HEK293 (cell line): ENCODE measurements at regions not wholly inside any gene's neighbourhood (a gene's known extent, or its start where the extent isn't known, plus 50 kb on each side); places are given as distances from the start of the nearest gene placed in this dataset.

Experiments used
- CTCF ChIA-PET: fragments of 350-600 bp; formaldehyde crosslinking; extraction: SDS; loops from one replicate; lab custom pipeline; 2021; ENCODE audit warnings: antibody characterized with exemption; lab: Yijun Ruan, JAX
- POLR2A ChIA-PET: fragments of 300-600 bp; formaldehyde crosslinking; extraction: SDS; loops from one replicate; lab custom pipeline; 2020; ENCODE audit warnings: antibody characterized with exemption, inconsistent platforms; lab: Yijun Ruan, JAX
- H3K27ac ChIP-seq: fragments of 200-500 bp; sonication (Bioruptor generic); 2 replicates; pipeline ENCODE4 v1.5.1; 2014; ENCODE audit warnings: low read depth, low read length, control low read depth, inconsistent platforms; ENCODE audit errors: extremely low read depth
- H3K36me3 ChIP-seq, 2 experiments: fragments of 200-500 bp in 1 of 2; sonication (Bioruptor generic) in 1 of 2; 1 replicate in 1 of 2; 2 replicates in 1 of 2; pipeline ENCODE4 v1.5.1; 2014 to 2017; ENCODE audit warnings: inconsistent platforms in 2 of 2, low read length in 2 of 2; ENCODE audit not compliant: control insufficient read depth in 2 of 2, insufficient read depth in 1 of 2
- H3K4me1 ChIP-seq: fragments of 200-500 bp; sonication (Bioruptor generic); 2 replicates; pipeline ENCODE4 v1.5.1; 2014; ENCODE audit warnings: mild to moderate bottlenecking, low read length, inconsistent platforms; ENCODE audit not compliant: control insufficient read depth, insufficient read depth
- H3K4me3 ChIP-seq: 2 replicates; pipeline ENCODE4 v1.5.1; 2011; ENCODE audit warnings: low read depth, mild to moderate bottlenecking, control low read depth, low read length, moderate library complexity
- H3K9me3 ChIP-seq: fragments of 200-500 bp; sonication (Bioruptor generic); 2 replicates; pipeline ENCODE4 v1.5.1; 2014; ENCODE audit warnings: low read depth, low read length, inconsistent platforms; ENCODE audit not compliant: control insufficient read depth, insufficient read depth
- ELK4 ChIP-seq: IDR thresholded peaks from 2 replicates; pipeline ENCODE4 v1.6.1; 2011; ENCODE audit warnings: mild to moderate bottlenecking, low read depth, low read length, borderline replicate concordance
- HIC1 ChIP-seq: fragments of 450-650 bp; formaldehyde crosslinking; IDR thresholded peaks from 2 replicates; pipeline ENCODE4 v1.5.1; 2016; ENCODE audit warnings: missing biosample characterization, missing genetic modification characterization
- KLF1 ChIP-seq: fragments of 450-650 bp; formaldehyde crosslinking; IDR thresholded peaks from 2 replicates; pipeline ENCODE4 v1.5.1; 2016; ENCODE audit warnings: missing biosample characterization, missing genetic modification characterization
- KLF8 ChIP-seq: fragments of 450-650 bp; formaldehyde crosslinking; IDR thresholded peaks from 2 replicates; pipeline ENCODE4 v1.5.1; 2016; ENCODE audit warnings: missing biosample characterization, missing genetic modification characterization
- SP7 ChIP-seq: fragments of 450-650 bp; formaldehyde crosslinking; IDR thresholded peaks from 2 replicates; pipeline ENCODE4 v1.5.1; 2016; ENCODE audit warnings: missing biosample characterization, missing genetic modification characterization
- WT1 ChIP-seq: fragments of 450-650 bp; formaldehyde crosslinking; IDR thresholded peaks from 2 replicates; pipeline ENCODE4 v1.5.1; 2016; ENCODE audit warnings: missing biosample characterization, missing genetic modification characterization
- YY1 ChIP-seq: fragments of 450-650 bp; formaldehyde crosslinking; IDR thresholded peaks from 2 replicates; pipeline ENCODE4 v1.5.1; 2018; ENCODE audit warnings: missing biosample characterization, missing genetic modification characterization
- ZBTB17 ChIP-seq: fragments of 450-650 bp; formaldehyde crosslinking; IDR thresholded peaks from 2 replicates; pipeline ENCODE4 v1.5.1; 2016; ENCODE audit warnings: missing biosample characterization, missing genetic modification characterization
- ZNF138 ChIP-seq: fragments of 450-650 bp; formaldehyde crosslinking; IDR thresholded peaks from 2 replicates; pipeline ENCODE4 v1.5.1; 2016; ENCODE audit warnings: missing biosample characterization, missing genetic modification characterization, borderline replicate concordance
- ZNF211 ChIP-seq: fragments of 450-650 bp; formaldehyde crosslinking; IDR thresholded peaks from 2 replicates; pipeline ENCODE4 v1.5.1; 2016; ENCODE audit warnings: low read depth, missing biosample characterization, missing genetic modification characterization
- ZNF23 ChIP-seq: fragments of 450-650 bp; formaldehyde crosslinking; IDR thresholded peaks from 2 replicates; pipeline ENCODE4 v1.5.1; 2016; ENCODE audit warnings: missing biosample characterization, missing genetic modification characterization, borderline replicate concordance
- ZNF302 ChIP-seq: fragments of 450-650 bp; formaldehyde crosslinking; IDR thresholded peaks from 2 replicates; pipeline ENCODE4 v1.5.1; 2016; ENCODE audit warnings: missing biosample characterization, missing genetic modification characterization, low read depth
- ZNF394 ChIP-seq: fragments of 450-650 bp; formaldehyde crosslinking; IDR thresholded peaks from 2 replicates; pipeline ENCODE4 v1.5.1; 2016; ENCODE audit warnings: missing biosample characterization, missing genetic modification characterization, mild to moderate bottlenecking, moderate library complexity, borderline replicate concordance
- ZNF416 ChIP-seq: fragments of 450-650 bp; formaldehyde crosslinking; IDR thresholded peaks from 2 replicates; pipeline ENCODE4 v1.5.1; 2016; ENCODE audit warnings: missing biosample characterization, missing genetic modification characterization
- ZNF488 ChIP-seq: fragments of 450-650 bp; formaldehyde crosslinking; IDR thresholded peaks from 2 replicates; pipeline ENCODE4 v1.5.1; 2016; ENCODE audit warnings: missing biosample characterization, missing genetic modification characterization
- ZNF560 ChIP-seq: fragments of 450-650 bp; formaldehyde crosslinking; IDR thresholded peaks from 2 replicates; pipeline ENCODE4 v1.5.1; 2017; ENCODE audit warnings: missing biosample characterization, missing genetic modification characterization, borderline replicate concordance
- ZNF580 ChIP-seq: fragments of 450-650 bp; formaldehyde crosslinking; IDR thresholded peaks from 2 replicates; pipeline ENCODE4 v1.5.1; 2016; ENCODE audit warnings: missing biosample characterization, missing genetic modification characterization
- ZNF621 ChIP-seq: fragments of 450-650 bp; formaldehyde crosslinking; IDR thresholded peaks from 2 replicates; pipeline ENCODE4 v1.5.1; 2017; ENCODE audit warnings: missing biosample characterization, missing genetic modification characterization
- ZNF629 ChIP-seq: fragments of 450-650 bp; formaldehyde crosslinking; IDR thresholded peaks from 2 replicates; pipeline ENCODE4 v1.5.1; 2017; ENCODE audit warnings: missing biosample characterization, missing genetic modification characterization
- ZNF664 ChIP-seq: fragments of 450-650 bp; formaldehyde crosslinking; IDR thresholded peaks from 2 replicates; pipeline ENCODE4 v1.5.1; 2016; ENCODE audit warnings: missing biosample characterization, missing genetic modification characterization
- ZNF677 ChIP-seq: fragments of 450-650 bp; IDR thresholded peaks from 2 replicates; pipeline ENCODE4 v1.5.0; 2018; ENCODE audit warnings: missing biosample characterization, mild to moderate bottlenecking, missing genetic modification characterization, moderate library complexity
- ZNF707 ChIP-seq: fragments of 450-650 bp; formaldehyde crosslinking; IDR thresholded peaks from 2 replicates; pipeline ENCODE4 v1.5.1; 2016; ENCODE audit warnings: missing biosample characterization, missing genetic modification characterization
- ZNF747 ChIP-seq: fragments of 450-650 bp; formaldehyde crosslinking; IDR thresholded peaks from 2 replicates; pipeline ENCODE4 v1.5.1; 2016; ENCODE audit warnings: missing biosample characterization, missing genetic modification characterization
- ZNF776 ChIP-seq: fragments of 450-650 bp; formaldehyde crosslinking; IDR thresholded peaks from 2 replicates; pipeline ENCODE4 v1.5.0; 2017; ENCODE audit warnings: missing biosample characterization, missing genetic modification characterization, borderline replicate concordance
- ZNF843 ChIP-seq: fragments of 450-650 bp; formaldehyde crosslinking; IDR thresholded peaks from 2 replicates; pipeline ENCODE4 v1.5.1; 2016; ENCODE audit warnings: missing biosample characterization, missing genetic modification characterization

- H3K4me1 ChIP-seq, result no peaks in the 10 kb centered on the region
- ChIA-PET CTCF (no interaction called here), POLR2A (no interaction called here)
- H3K4me3 ChIP-seq, result no peak overlapping the region
- H3K27ac ChIP-seq, result no peak overlapping the region
- H3K36me3 ChIP-seq, result no peaks in the 10 kb centered on the region
- TF ChIP-seq WT1 (tag by site-specific recombination), result no peak
- TF ChIP-seq ZNF843 (tag by site-specific recombination), result no peak
- no peak for TF ChIP-seq KLF8
- TF ChIP-seq ZNF664 (tag by site-specific recombination), result no peak
- TF ChIP-seq ZNF621, result no peak
- TF ChIP-seq ZBTB17, result no peak
- no peak for TF ChIP-seq ZNF747 (tag by site-specific recombination)
- no peak for TF ChIP-seq ZNF138 (tag by site-specific recombination)
- TF ChIP-seq ZNF707 (tag by site-specific recombination), result no peak
- TF ChIP-seq ZNF677 (tag by site-specific recombination), result no peak
- TF ChIP-seq HIC1 (tag by site-specific recombination), result no peak
- TF ChIP-seq ZNF488, result no peak
- no peak for TF ChIP-seq YY1 (tag by site-specific recombination)
- no peak for TF ChIP-seq ZNF302 (tag by site-specific recombination)
- TF ChIP-seq ZNF394, result no peak
- no peak for TF ChIP-seq ZNF416
- no peak for TF ChIP-seq ZNF776 (tag by site-specific recombination)
- no peaks in the 10 kb centered on the region for H3K9me3 ChIP-seq
These were observed 145.5 kb upstream of the ARG1 start for GRCh38 chr6:131427434-131428058.

GRCh38 chr6:131430531-131430930 is 142.5 kb upstream of the ARG1 start:
- ChIA-PET CTCF (no interaction called here), POLR2A (no interaction called here)
- H3K4me3 ChIP-seq, result no peak overlapping the region
- H3K36me3 ChIP-seq, result no peaks in the 10 kb centered on the region
- H3K9me3 ChIP-seq, result no peaks in the 10 kb centered on the region
- no peaks in the 10 kb centered on the region for H3K4me1 ChIP-seq
- TF ChIP-seq ZNF560 (tag by site-specific recombination), result no peak
- no peak for TF ChIP-seq SP7 (tag by site-specific recombination)
- no peak for TF ChIP-seq KLF1
- TF ChIP-seq ZNF580 (tag by site-specific recombination), result no peak
- no peak for TF ChIP-seq ZNF629 (tag by site-specific recombination)
- no peak for TF ChIP-seq ZNF23 (tag by site-specific recombination)
- TF ChIP-seq ELK4, result no peak
- TF ChIP-seq ZNF211, result no peak
- TF ChIP-seq, all 188 proteins: peak for 0
- H3K27ac ChIP-seq, result no peak overlapping the region
